ENCODE measurements at regions not wholly inside any gene's neighbourhood (a gene's known extent, or its start where the extent isn't known, plus 50 kb on each side); places are given as distances from the start of the nearest gene placed in this dataset.

GRCh38 chr12:115838952-115839351 is 438.5 kb downstream of the MED13L start:
- H2BK15ac ChIP-seq (ENCODE audit: low read length), result no peak overlapping the region
- no peak overlapping the region for H2AFZ ChIP-seq (ENCODE audit: low read length)
- no peaks in the 10 kb centered on the region for H3K79me2 ChIP-seq (ENCODE audit: control insufficient read depth in 1 of 2, insufficient read depth in 2 of 2, low read length in 2 of 2)
- FAIRE-seq (no peak), DNase-seq (ENCODE audit: low read depth in 1 of 2, low spot score in 2 of 2) (no peak)
- no peak overlapping the region; the same call in 1 of the 2 replicates for H4K8ac ChIP-seq (ENCODE audit: extremely low read depth, insufficient read depth, low read length)
- no peak overlapping the region for H3K4ac ChIP-seq (replicated peaks; ENCODE audit: insufficient read length, low read depth, low read length)
- no peak overlapping the region for H3K14ac ChIP-seq (ENCODE audit: insufficient read length)
- no peak overlapping the region for H3K56ac ChIP-seq (replicated peaks; ENCODE audit: insufficient read length, low read depth, low read length)
- H4K5ac ChIP-seq (ENCODE audit: insufficient read length, low read depth, low read length), result no peak overlapping the region
- no peak overlapping the region for H2BK20ac ChIP-seq (ENCODE audit: low read length)
- H2BK12ac ChIP-seq (ENCODE audit: low read depth, low read length), result no peak overlapping the region
- no peaks in the 10 kb centered on the region for H3K9me3 ChIP-seq (ENCODE audit: insufficient read depth in 2 of 2, low read depth in 1 of 2, low read length in 1 of 2)
- no peaks in the 10 kb centered on the region for H3K36me3 ChIP-seq (ENCODE audit: control insufficient read depth in 2 of 4, insufficient read depth in 4 of 4, low read length in 3 of 4)
- no peak overlapping the region for H3K4me3 ChIP-seq (ENCODE audit: extremely low read depth in 1 of 4, insufficient read depth in 2 of 4, low read depth in 3 of 4, low read length in 4 of 4)
- H3K27ac ChIP-seq (ENCODE audit: low read depth, low read length), result no peak overlapping the region
- no peak overlapping the region for H3K4me2 ChIP-seq (ENCODE audit: insufficient read depth in 1 of 2, low read depth in 2 of 2, low read length in 2 of 2)
- H4K91ac ChIP-seq (replicated peaks; ENCODE audit: insufficient read length, low read length), result no peak overlapping the region
- H3K23me2 ChIP-seq (ENCODE audit: low read depth, low read length), result no peaks in the 10 kb centered on the region; the same call in 1 of the 2 replicates
- TF ChIP-seq POLR2A (IDR thresholded peaks at IDR 0.05; ENCODE audit: control extremely low read depth in 1 of 2, low read depth in 2 of 2, low read length in 2 of 2), result no peak
- TF ChIP-seq BCL11A (IDR thresholded peaks at IDR 0.05; ENCODE audit: low read depth in 2 of 2, low read length in 2 of 2), result no peak
- no peak for TF ChIP-seq FOSL1 (IDR thresholded peaks at IDR 0.05; ENCODE audit: insufficient read depth, low read depth, low read length)
- no peak for TF ChIP-seq RBBP5 (IDR thresholded peaks at IDR 0.05; ENCODE audit: borderline replicate concordance, low read depth, low read length)
- TF ChIP-seq RNF2 (IDR thresholded peaks at IDR 0.05; ENCODE audit: borderline replicate concordance, low read depth, low read length, missing control alignments, poor library complexity, severe bottlenecking), result no peak
- no peak for TF ChIP-seq GTF2F1 (IDR thresholded peaks at IDR 0.05; ENCODE audit: borderline replicate concordance, low read depth, low read length)
- no peak for TF ChIP-seq TAF7 (optimal IDR thresholded peaks at IDR 0.05; ENCODE audit: borderline replicate concordance, low read depth, low read length)
- no peaks in the 10 kb centered on the region for H4K20me1 ChIP-seq (replicated peaks in 1 of 2; ENCODE audit: control insufficient read depth in 1 of 2, insufficient read depth in 2 of 2, low read length in 2 of 2)
- CTCF ChIA-PET (ENCODE audit: partially characterized antibody), result interaction anchor here (1.4 to 1.8 kb wide), 5 partner anchors 9 to 32 kb away, joined by 3 to 5 read pairs (median 5); no protein-coding TSS in a partner anchor
- POLR2A ChIA-PET (ENCODE audit: partially characterized antibody), result no interaction called here
- H3K9ac ChIP-seq (replicated peaks in 1 of 4; ENCODE audit: extremely low read depth in 1 of 4, low read depth in 3 of 4, low read length in 3 of 4), result no peak overlapping the region
- H3K23ac ChIP-seq (ENCODE audit: insufficient read length), result no peak overlapping the region
- H2AK5ac ChIP-seq (ENCODE audit: low read depth, low read length), result no peak overlapping the region
- 86% methylated on average over 1 of the region's 1 CpG; no CpG with 5 or more reads in 1 of the 2 experiments for WGBS, 2 experiments (ENCODE audit: extremely low coverage in 1 of 2, insufficient coverage in 1 of 2, insufficient read length in 1 of 2, insufficient replicate concordance in 2 of 2, low coverage in 1 of 2, low lambda C conversion rate in 2 of 2, missing lambda C conversion rate in 1 of 2)
- H3K4me1 ChIP-seq (replicated peaks in 1 of 4; ENCODE audit: control insufficient read depth in 3 of 4, insufficient read depth in 4 of 4, low read length in 3 of 4), result no peaks in the 10 kb centered on the region
- no peaks in the 10 kb centered on the region for H3K79me1 ChIP-seq (ENCODE audit: low read depth, low read length)
- no peak overlapping the region for H2BK120ac ChIP-seq (replicated peaks; ENCODE audit: low read depth, low read length)
- no peaks in the 10 kb centered on the region for H3K27me3 ChIP-seq (replicated peaks in 1 of 4; ENCODE audit: control insufficient read depth in 3 of 4, extremely low read depth in 1 of 4, insufficient read depth in 3 of 4, low read length in 3 of 4)
- H2BK5ac ChIP-seq (ENCODE audit: low read depth, low read length), result no peak overlapping the region
- no peak overlapping the region for H3K18ac ChIP-seq (ENCODE audit: extremely low read depth, low read length)

Measured in H1 (cell line).